PC-3 (cell line): ENCODE measurements at regions not wholly inside any gene's neighbourhood (a gene's known extent, or its start where the extent isn't known, plus 50 kb on each side); places are given as distances from the start of the nearest gene placed in this dataset.

Experiments
- ATAC-seq: fragments of 200-7000 bp; cut with Tn5 transposase; 2 replicates; pipeline ENCODE4 v1.9.1; 2020; ENCODE audit warnings: mild to moderate bottlenecking, moderate library complexity
- BruUV-seq: library from RNA; stranded (reverse); fragments of 400-500 nt; replicated peaks from 2 replicates; lab custom pipeline; 2021; lab: Mats Ljungman, UMichigan
- CTCF ChIA-PET: fragments of 300-600 bp; sonication (Branson Sonifier 250); formaldehyde crosslinking; loops from one replicate; lab custom pipeline; 2022; ENCODE audit warnings: antibody characterized with exemption; lab: Charles Lee
- POLR2A ChIA-PET: fragments of 300-600 bp; sonication (Branson Sonifier 250); formaldehyde crosslinking; loops from one replicate; lab custom pipeline; 2022; ENCODE audit warnings: antibody characterized with exemption; ENCODE audit not compliant: unreplicated experiment; lab: Charles Lee
- DNase-seq: peaks from one replicate; pipeline ENCODE4 v3.0.0-alpha.2; 2015
- H2AFZ ChIP-seq: fragments of 300-600 bp; sonication (generic); 2 replicates; pipeline ENCODE4 v1.6.0; 2016; ENCODE audit warnings: antibody characterized with exemption, low read length
- H3F3A ChIP-seq: fragments of 300-600 bp; sonication (generic); one replicate; pipeline ENCODE4 v1.6.0; 2017; ENCODE audit warnings: antibody characterized with exemption, low read length, control low read depth, mild to moderate bottlenecking; ENCODE audit not compliant: unreplicated experiment
- H3K27ac ChIP-seq: fragments of 300-600 bp; sonication (generic); 2 replicates; pipeline ENCODE4 v1.5.1; 2016; ENCODE audit warnings: mild to moderate bottlenecking, low read length
- H3K27me3 ChIP-seq: fragments of 300-600 bp; sonication (generic); 2 replicates; pipeline ENCODE4 v1.6.1; 2016; ENCODE audit warnings: low read length, mixed read lengths
- H3K36me3 ChIP-seq: fragments of 300-600 bp; sonication (generic); 2 replicates; pipeline ENCODE4 v1.6.1; 2016; ENCODE audit warnings: low read depth, mixed run types, low read length, mixed read lengths
- H3K4me1 ChIP-seq: fragments of 300-600 bp; sonication (generic); 2 replicates; pipeline ENCODE4 v1.5.1; 2016; ENCODE audit warnings: low read length; ENCODE audit not compliant: insufficient read depth
- H3K4me2 ChIP-seq: fragments of 300-600 bp; sonication (generic); 2 replicates; pipeline ENCODE4 v1.6.0; 2016; ENCODE audit warnings: low read length
- H3K4me3 ChIP-seq: fragments of 300-600 bp; sonication (generic); 2 replicates; pipeline ENCODE4 v1.5.1; 2016; ENCODE audit warnings: mild to moderate bottlenecking, low read length, mixed read lengths
- H3K79me2 ChIP-seq: fragments of 300-600 bp; sonication (generic); 2 replicates; pipeline ENCODE4 v1.6.1; 2017; ENCODE audit warnings: low read length, mixed read lengths
- H3K9ac ChIP-seq: fragments of 300-600 bp; sonication (generic); 2 replicates; pipeline ENCODE4 v1.6.0; 2016; ENCODE audit warnings: mild to moderate bottlenecking, low read length
- H3K9me2 ChIP-seq: fragments of 300-600 bp; sonication (generic); replicated peaks from 2 replicates; pipeline ENCODE4 v1.6.1; 2016; ENCODE audit warnings: mixed run types, low read length, mixed read lengths
- H3K9me3 ChIP-seq: fragments of 300-600 bp; sonication (generic); 2 replicates; pipeline ENCODE4 v1.6.1; 2016; ENCODE audit warnings: low read length, mixed read lengths
- H4K20me1 ChIP-seq: fragments of 300-600 bp; sonication (generic); 2 replicates; pipeline ENCODE4 v1.6.1; 2016; ENCODE audit warnings: low read length, mixed read lengths
- EZH2 ChIP-seq: fragments of 300-600 bp; sonication (generic); IDR thresholded peaks from one replicate; pipeline ENCODE4 v1.6.1; 2017; ENCODE audit warnings: antibody characterized with exemption, mild to moderate bottlenecking, low read length; ENCODE audit not compliant: unreplicated experiment
- EZH2phosphoT487 ChIP-seq: fragments of 300-600 bp; sonication (generic); IDR thresholded peaks from 2 replicates; pipeline ENCODE4 v1.6.1; 2018; ENCODE audit warnings: mild to moderate bottlenecking, antibody characterized with exemption, low read length, borderline replicate concordance
- intact Hi-C: fragments of 100-400 bp; cut with micrococcal nuclease; formaldehyde crosslinking; loops from 2 replicates; pipeline ENCODE4 v1.9.0; 2023
- TF ChIP-seq, protein P1 (sequence below): fragments of 300-600 bp; sonication (generic); conservative IDR thresholded peaks from 2 replicates; pipeline ENCODE4 v1.5.1; 2017; ENCODE audit warnings: antibody characterized with exemption, low read depth, mild to moderate bottlenecking, low read length

- no peak overlapping the region for H3K27ac ChIP-seq
- POLR2A ChIA-PET, result no interaction called here
- TF ChIP-seq EZH2, result no peak
- TF ChIP-seq, protein P1, sequence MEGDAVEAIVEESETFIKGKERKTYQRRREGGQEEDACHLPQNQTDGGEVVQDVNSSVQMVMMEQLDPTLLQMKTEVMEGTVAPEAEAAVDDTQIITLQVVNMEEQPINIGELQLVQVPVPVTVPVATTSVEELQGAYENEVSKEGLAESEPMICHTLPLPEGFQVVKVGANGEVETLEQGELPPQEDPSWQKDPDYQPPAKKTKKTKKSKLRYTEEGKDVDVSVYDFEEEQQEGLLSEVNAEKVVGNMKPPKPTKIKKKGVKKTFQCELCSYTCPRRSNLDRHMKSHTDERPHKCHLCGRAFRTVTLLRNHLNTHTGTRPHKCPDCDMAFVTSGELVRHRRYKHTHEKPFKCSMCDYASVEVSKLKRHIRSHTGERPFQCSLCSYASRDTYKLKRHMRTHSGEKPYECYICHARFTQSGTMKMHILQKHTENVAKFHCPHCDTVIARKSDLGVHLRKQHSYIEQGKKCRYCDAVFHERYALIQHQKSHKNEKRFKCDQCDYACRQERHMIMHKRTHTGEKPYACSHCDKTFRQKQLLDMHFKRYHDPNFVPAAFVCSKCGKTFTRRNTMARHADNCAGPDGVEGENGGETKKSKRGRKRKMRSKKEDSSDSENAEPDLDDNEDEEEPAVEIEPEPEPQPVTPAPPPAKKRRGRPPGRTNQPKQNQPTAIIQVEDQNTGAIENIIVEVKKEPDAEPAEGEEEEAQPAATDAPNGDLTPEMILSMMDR, result peak; percentile 82
- no peak for TF ChIP-seq EZH2phosphoT487
- no peak overlapping the region for H3K4me2 ChIP-seq
- intact Hi-C loops, result loop anchor here (2.0 to 5.0 kb wide), 2 partner anchors 432 to 900 kb away; no protein-coding TSS in a partner anchor
- H2AFZ ChIP-seq, result no peak overlapping the region
- no peaks in the 10 kb centered on the region for H3K4me1 ChIP-seq
- DNase-seq (peak; percentile 64), ATAC-seq (peak; percentile 48)
- no peak overlapping the region for H3K9ac ChIP-seq
- H3K36me3 ChIP-seq, result no peaks in the 10 kb centered on the region
- no peaks in the 10 kb centered on the region for H3K27me3 ChIP-seq
- no peak overlapping the region for H3K4me3 ChIP-seq
- H3F3A ChIP-seq, result no peaks in the 10 kb centered on the region
- no peaks in the 10 kb centered on the region for H3K9me2 ChIP-seq
- no peaks in the 10 kb centered on the region for H4K20me1 ChIP-seq
- CTCF ChIA-PET, result no interaction called here
- no peaks in the 10 kb centered on the region for H3K79me2 ChIP-seq
- no TSS peak for BruUV-seq
- H3K9me3 ChIP-seq, result no peaks in the 10 kb centered on the region
Measured at GRCh38 chr21:20882462-20883407, 115.5 kb upstream of the NCAM2 start.

- TF ChIP-seq, protein P1, result no peak
- TF ChIP-seq EZH2phosphoT487, result no peak
- TF ChIP-seq EZH2, result no peak
- intact Hi-C loops, result loop anchor here (2.0 to 5.0 kb wide), 2 partner anchors 433 to 901 kb away; no protein-coding TSS in a partner anchor
- ATAC-seq (no peak), DNase-seq (no peak)
- H3K79me2 ChIP-seq, result no peaks in the 10 kb centered on the region
- no TSS peak for BruUV-seq
- no peak overlapping the region for H3K27ac ChIP-seq
- H3F3A ChIP-seq, result no peaks in the 10 kb centered on the region
- no peaks in the 10 kb centered on the region for H3K36me3 ChIP-seq
- H4K20me1 ChIP-seq, result no peaks in the 10 kb centered on the region
- no peaks in the 10 kb centered on the region for H3K9me2 ChIP-seq
- no peak overlapping the region for H3K9ac ChIP-seq
- H3K4me1 ChIP-seq, result no peaks in the 10 kb centered on the region
- H3K27me3 ChIP-seq, result no peaks in the 10 kb centered on the region
- no peaks in the 10 kb centered on the region for H3K9me3 ChIP-seq
- H3K4me2 ChIP-seq, result no peak overlapping the region
- ChIA-PET CTCF (no interaction called here), POLR2A (no interaction called here)
- no peak overlapping the region for H3K4me3 ChIP-seq
- peak overlapping the region; percentile 32; the same call in 1 of the 2 replicates for H2AFZ ChIP-seq
Measured at GRCh38 chr21:20883408-20883800, 114.8 kb upstream of the NCAM2 start.
